Gastroesophageal sphincter (tissue), 3 donors: ENCODE measurements at regions not wholly inside any gene's neighbourhood (a gene's known extent, or its start where the extent isn't known, plus 50 kb on each side); places are given as distances from the start of the nearest gene placed in this dataset.

Experiments
- POLR2A ChIP-seq, 2 donors: fragments of 450-650 bp; IDR thresholded peaks; one replicate each; pipeline ENCODE4 v1.6.1; 2017; ENCODE audit warnings: antibody characterized with exemption in 2 of 2, mild to moderate bottlenecking in 2 of 2, moderate library complexity in 1 of 2
- POLR2AphosphoS5 ChIP-seq: sonication (generic); formaldehyde crosslinking; IDR thresholded peaks from one replicate; pipeline ENCODE4 v1.6.1; 2017; ENCODE audit warnings: antibody characterized with exemption
- TF ChIP-seq, protein P1 (sequence below), 4 experiments: fragments of 200-600 bp in 2 of 4; fragments of 450-650 bp in 2 of 4; sonication (generic) in 1 of 4; IDR thresholded peaks; one replicate each; pipeline ENCODE4 v1.5.1; 2017 to 2019; ENCODE audit warnings: antibody characterized with exemption in 4 of 4, mild to moderate bottlenecking in 2 of 4, moderate library complexity in 2 of 4

- TF ChIP-seq, protein P1, sequence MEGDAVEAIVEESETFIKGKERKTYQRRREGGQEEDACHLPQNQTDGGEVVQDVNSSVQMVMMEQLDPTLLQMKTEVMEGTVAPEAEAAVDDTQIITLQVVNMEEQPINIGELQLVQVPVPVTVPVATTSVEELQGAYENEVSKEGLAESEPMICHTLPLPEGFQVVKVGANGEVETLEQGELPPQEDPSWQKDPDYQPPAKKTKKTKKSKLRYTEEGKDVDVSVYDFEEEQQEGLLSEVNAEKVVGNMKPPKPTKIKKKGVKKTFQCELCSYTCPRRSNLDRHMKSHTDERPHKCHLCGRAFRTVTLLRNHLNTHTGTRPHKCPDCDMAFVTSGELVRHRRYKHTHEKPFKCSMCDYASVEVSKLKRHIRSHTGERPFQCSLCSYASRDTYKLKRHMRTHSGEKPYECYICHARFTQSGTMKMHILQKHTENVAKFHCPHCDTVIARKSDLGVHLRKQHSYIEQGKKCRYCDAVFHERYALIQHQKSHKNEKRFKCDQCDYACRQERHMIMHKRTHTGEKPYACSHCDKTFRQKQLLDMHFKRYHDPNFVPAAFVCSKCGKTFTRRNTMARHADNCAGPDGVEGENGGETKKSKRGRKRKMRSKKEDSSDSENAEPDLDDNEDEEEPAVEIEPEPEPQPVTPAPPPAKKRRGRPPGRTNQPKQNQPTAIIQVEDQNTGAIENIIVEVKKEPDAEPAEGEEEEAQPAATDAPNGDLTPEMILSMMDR (IDR thresholded peaks at IDR 0.05), result no peak
- no peak for TF ChIP-seq POLR2A (IDR thresholded peaks at IDR 0.05)
- no peak for TF ChIP-seq POLR2AphosphoS5
These were observed 203.0 kb upstream of the MINDY3 start for GRCh38 chr10:16063350-16063749.
